Kidney epithelial cell (primary cell): ENCODE measurements at regions not wholly inside any gene's neighbourhood (a gene's known extent, or its start where the extent isn't known, plus 50 kb on each side); places are given as distances from the start of the nearest gene placed in this dataset.

ENCODE experiments used
- DNase-seq: peaks from one replicate; pipeline ENCODE4 v3.0.0-alpha.2; 2010; ENCODE audit warnings: low read depth
- H3K27me3 ChIP-seq: 2 replicates; pipeline ENCODE4 v1.6.0; 2011; ENCODE audit warnings: low read length; ENCODE audit not compliant: control insufficient read depth, insufficient read depth
- H3K36me3 ChIP-seq: 2 replicates; pipeline ENCODE4 v1.5.1; 2011; ENCODE audit warnings: low read length; ENCODE audit not compliant: control insufficient read depth, insufficient read depth
- H3K4me3 ChIP-seq: 2 replicates; pipeline ENCODE4 v1.5.1; 2011; ENCODE audit warnings: low read depth, mild to moderate bottlenecking, control low read depth, low read length
- CTCF ChIP-seq: IDR thresholded peaks from 2 replicates; pipeline ENCODE4 v1.5.1; 2011; ENCODE audit warnings: mild to moderate bottlenecking, moderate library complexity, low read length, control low read depth, inconsistent platforms; ENCODE audit not compliant: insufficient read depth, poor library complexity, severe bottlenecking

DNA sequence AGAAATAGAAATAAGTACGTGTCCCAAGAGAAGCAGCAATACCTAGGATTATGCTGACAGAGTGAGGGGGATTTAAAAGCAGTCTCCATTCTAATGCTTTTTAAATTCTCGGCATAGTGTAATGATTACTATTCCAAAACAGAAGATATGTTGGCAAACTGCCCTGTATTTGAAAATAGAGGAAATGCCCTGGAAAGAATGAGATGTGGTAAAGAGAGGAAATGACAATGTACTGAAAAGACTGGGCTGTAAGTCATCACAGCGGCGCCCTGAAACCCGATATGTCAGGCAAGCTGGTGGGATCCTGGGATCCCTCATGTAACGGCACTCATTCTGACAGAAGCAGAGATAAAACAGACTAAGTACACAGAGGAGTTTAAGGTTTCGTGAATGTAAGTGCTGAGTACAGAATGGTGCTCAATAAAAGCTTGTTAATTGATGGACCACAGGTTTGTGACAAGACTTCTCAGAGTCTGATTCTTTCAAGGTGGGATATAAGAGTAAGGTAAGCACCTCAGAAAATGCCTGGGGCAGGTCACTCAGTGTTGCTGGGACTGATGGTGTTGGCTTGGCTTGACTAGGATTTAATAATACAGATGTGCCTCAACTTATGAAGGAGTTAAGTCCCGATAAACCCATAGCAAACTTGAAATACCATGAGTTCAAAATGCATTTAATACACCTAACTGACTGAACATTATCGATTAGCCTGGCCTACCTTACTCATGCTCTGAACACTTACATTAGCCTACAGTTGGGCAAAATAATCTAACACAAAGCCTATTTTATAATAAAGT, 91.4 kb downstream of the NFKBIZ start:
- H3K36me3 ChIP-seq = no peaks in the 10 kb centered on the region
- H3K4me3 ChIP-seq = peak overlapping the region; percentile 4
- DNase-seq = peak; percentile 74
- H3K27me3 ChIP-seq = no peaks in the 10 kb centered on the region
- TF ChIP-seq CTCF = no peak

DNA sequence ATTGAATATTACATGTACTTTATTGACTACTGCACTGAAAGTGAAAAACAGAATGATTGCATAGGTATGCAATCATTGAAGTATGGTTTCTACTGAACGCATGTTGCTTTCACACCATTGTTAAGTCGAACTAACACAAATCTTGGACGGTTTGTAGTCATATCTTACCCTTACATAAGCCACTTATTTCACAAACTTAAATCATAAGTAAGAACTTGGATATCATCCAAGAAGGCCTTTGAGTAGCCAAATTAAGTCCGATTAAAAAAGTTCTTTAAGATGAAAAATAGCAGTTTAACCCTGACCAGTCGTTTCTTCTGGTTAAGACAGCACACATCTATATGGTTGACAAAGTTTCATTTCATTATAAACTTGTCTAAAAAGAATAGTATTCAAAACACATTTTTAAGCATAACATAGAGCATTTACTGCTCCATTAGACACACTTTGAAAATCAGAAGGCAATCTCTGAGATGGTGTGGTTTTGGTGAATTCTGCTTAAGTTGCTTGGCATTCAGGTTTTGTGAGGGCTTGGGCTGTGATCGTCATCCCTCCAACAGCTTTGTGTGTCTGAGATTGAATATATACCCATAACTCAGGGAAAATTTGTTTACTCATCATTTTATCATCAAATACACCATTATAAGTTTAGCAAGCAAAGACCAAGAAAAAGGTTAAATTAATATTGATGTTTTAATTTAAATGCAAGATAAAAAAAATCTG, 92.2 kb downstream of the NFKBIZ start:
- Histone ChIP-seq H3K27me3 (no peaks in the 10 kb centered on the region), H3K36me3 (no peaks in the 10 kb centered on the region), H3K4me3 (no peak overlapping the region)
- no peak for TF ChIP-seq CTCF
- DNase-seq = no peak

DNA sequence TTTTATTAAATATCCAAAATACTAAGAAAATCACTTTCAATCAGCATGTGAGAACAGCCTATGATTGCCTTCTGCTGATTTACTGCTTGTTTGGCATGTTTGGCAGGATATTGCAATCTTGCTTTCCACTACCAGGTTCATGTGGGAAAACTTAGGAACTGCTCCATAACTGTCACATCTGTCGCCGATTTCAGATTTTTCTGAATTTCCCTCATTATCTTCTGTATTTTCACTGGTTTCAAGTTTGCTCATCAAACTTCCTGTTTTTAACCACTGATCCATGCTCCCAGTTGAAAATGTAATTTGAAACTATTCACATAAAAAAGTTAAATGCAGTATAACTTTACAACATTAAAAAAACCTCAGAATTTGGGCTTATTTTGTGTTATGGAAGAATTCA, 93.0 kb downstream of the NFKBIZ start:
- H3K27me3 ChIP-seq = no peaks in the 10 kb centered on the region
- no peak overlapping the region for H3K4me3 ChIP-seq
- TF ChIP-seq CTCF = no peak
- DNase-seq = no peak
- no peaks in the 10 kb centered on the region for H3K36me3 ChIP-seq

- no peaks in the 10 kb centered on the region for H3K36me3 ChIP-seq
- no peak for TF ChIP-seq CTCF
- DNase-seq = no peak
- no peak overlapping the region for H3K4me3 ChIP-seq
- H3K27me3 ChIP-seq = no peaks in the 10 kb centered on the region
Observed at GRCh38 chr3:101943029-101943428, 93.7 kb downstream of the NFKBIZ start.

GRCh38 chr3:101944308-101944707, 95.0 kb downstream of the NFKBIZ start:
- no peak overlapping the region for H3K4me3 ChIP-seq
- no peaks in the 10 kb centered on the region for H3K27me3 ChIP-seq
- no peaks in the 10 kb centered on the region for H3K36me3 ChIP-seq
- no peak for DNase-seq
- no peak for TF ChIP-seq CTCF

- Histone ChIP-seq H3K4me3 (no peak overlapping the region), H3K27me3 (no peaks in the 10 kb centered on the region), H3K36me3 (no peaks in the 10 kb centered on the region)
- no peak for TF ChIP-seq CTCF
- DNase-seq = no peak
Observed at GRCh38 chr3:101945980-101946379, 96.7 kb downstream of the NFKBIZ start.
